Stimulated activated CD8-positive, alpha-beta memory T cell treated with anti-CD3 and anti-CD28 coated beads, Interleukin-4, amount 100 ng/mL, for 48 hours (primary cell): ENCODE measurements at regions not wholly inside any gene's neighbourhood (a gene's known extent, or its start where the extent isn't known, plus 50 kb on each side); places are given as distances from the start of the nearest gene placed in this dataset.
"Not testable (repeated sequence)": the region's sequence is repeated elsewhere in the genome, so short reads cannot be mapped to it uniquely, and the experiment has no call there.

Experiments
- DNase-seq: peaks from one replicate; pipeline ENCODE4 v3.0.0-alpha.2; 2020

DNA sequence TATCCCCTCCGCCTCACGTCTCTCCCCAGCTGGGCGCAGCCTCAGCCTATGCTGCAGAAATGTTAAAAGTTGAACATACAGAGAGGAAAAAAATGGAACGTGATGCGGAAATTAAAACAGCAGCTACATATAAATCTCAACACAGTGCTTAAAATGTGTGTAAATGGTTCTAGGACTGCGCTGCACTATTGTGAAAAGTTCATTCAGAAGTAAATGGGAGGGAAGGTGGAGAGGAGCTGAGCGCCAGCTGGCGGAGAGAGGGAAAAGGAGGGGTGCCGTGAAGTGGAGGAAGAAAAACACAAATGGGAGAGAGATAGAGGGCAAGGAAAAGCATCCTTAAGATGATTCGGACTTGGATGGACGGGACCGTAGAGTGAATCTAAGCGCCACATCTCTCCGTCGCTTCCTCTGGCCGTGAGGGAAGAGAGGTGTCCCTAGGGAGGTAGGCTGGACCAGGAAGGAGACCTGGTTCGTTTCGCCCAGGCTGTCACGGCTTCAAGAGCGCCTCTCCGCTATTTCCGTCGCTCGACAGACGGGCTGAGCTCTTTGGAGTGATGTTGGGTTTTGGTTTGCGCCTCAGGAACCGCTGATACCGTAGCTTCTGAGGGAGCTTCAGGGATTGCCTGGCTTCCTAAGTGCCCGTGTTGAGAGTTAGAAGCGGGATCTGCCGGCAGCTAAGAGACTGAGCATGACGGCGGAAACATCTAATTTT lies 113.7 kb downstream of the TRIM27 start:
- DNase-seq = no peak

DNA sequence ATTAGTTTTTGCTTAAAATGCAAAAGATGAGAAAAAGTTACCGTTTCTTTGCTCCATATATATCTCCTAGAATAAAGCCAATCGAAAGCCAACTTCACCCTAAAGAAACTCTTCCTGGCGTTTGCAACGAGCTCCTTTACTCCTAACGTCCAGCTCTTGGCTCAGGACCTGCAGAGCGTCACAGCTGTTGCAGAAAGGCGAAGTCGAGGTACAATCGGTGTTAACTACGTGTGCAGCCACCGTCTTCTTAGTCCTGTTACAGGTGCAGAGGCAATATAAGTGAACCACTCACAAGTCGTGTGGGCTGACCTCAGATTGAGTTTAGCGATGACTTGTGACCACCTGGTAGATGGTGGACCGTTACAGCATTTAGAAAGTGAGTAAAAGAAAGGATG lies 113.1 kb downstream of the TRIM27 start:
- no peak for DNase-seq

DNA sequence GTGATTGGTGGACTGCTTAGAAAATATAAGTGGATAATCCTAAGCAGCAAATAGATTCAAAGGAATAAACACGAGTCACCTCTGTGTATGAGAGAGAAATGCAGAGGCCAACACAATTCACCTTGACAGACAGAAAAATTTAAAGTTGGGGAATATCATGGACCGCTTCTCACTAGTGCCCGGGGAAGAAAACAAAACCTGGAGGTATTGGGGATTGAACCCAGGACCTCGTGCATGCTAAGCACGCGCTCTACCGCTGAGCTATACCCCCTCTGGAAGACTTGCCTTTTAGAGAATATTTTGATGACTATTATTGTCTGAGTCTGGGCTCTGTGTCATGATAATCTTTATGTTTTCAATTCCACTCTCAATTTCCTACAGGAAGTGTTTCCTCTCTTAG lies 111.9 kb downstream of the TRIM27 start:
- DNase-seq = no peak

DNA sequence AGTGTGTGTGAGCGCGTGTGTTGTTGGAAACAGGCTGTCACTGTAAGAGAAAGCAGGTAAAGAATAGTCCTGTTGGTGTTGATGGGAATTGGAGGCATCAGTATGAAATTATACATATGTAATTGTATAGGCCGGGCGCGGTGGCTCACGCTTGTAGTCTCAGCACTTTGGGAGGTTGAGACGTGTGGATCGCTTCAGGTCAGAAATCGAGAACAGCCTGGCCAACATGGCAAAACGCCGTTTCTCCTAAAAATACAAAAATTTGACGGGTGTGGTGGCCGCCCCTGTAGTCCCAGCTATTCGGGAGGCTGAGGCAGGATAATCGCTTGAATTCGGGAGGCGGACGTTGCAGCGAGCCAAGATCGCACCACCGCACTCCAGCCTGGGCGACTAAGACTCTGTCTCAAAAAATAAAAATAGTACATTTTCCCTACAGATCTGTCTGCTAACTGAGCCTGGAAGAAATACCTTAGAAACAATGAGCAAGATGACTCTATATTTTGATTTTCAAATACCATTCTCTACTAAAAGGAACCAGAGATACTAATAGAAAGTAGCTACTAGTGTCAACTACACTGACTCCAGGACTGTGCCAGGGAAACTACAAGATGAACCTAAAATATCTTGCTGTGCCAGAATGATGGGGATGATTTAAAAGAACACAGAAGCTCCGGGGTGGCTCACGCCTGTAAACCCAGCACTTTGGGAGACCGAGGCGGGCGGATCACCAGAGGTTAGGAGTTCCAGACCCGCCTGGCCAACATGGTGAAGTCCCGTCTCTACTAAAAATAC lies 110.8 kb downstream of the TRIM27 start:
- no peak for DNase-seq

DNA sequence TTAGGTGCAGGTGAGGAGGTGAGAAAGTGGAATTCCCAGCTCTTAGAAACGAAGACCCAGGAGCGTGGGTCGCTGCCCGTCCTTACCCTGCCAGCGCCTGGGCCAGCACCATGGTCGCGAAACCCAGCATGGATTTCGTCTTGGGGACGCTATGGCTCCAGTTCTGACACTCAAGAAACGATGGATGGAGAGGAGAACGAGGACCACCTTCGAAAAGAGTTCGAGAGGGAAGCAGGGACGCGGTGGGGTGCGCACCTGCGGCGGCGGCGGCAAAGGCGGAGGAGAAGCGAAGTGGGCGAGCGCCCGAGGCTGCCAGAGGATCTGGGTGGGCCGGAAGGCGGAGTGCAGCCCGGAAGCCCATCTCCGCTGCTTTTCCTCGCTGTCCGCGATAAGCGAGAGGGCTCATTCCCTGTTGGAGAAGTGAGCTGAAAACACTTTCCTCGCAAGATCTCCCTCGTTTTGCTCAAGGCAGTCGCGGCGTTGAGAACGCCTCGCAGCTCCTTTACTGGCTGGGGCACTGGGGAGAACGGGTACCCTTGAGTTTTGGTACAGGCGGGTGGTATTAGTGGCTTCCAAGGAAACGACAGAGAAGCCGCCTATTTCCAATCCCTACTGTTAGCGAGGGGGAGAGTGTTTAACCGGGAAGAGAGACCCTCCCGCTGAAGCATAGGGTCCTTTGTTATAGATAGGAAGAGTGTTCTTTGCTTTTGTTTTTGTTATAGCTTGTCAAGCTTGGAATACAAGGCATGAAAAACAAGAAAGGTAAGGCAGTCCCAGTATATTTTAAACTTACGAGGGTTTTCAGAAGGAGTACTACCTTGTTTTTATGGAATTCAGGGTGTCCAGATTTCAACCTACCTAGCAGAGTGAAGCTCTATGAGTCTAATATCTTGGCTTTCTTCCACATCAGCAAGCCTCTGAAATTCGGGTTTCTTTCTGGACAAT lies 109.5 kb downstream of the TRIM27 start:
- DNase-seq = no peak

DNA sequence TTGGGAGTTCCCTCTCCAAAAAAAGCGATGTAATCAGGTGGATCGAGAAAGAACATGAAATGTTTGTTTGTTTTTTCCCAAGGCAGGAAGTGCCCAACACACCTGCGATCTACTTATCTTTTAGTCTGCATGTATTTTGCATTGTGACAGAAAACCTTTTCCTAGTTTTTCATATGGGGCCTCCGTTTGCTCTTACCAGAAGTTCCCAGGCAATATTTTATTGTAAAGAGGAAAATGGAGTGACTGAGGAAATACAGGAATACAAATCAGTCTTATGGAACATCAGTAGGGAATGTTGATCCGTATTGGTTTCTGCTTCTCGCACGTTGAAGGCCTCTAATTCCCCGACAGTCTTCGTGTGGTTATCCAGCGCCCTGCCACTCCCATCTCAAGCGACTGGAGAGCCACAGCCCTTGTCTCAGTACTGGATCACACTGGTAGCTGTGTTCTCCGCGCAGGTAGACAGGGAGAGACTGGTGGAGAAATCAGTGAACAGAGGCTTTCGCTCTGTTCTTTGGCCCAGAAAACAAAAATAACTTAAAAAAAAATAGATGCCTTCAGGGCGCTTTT lies 107.4 kb downstream of the TRIM27 start:
- no peak for DNase-seq

DNA sequence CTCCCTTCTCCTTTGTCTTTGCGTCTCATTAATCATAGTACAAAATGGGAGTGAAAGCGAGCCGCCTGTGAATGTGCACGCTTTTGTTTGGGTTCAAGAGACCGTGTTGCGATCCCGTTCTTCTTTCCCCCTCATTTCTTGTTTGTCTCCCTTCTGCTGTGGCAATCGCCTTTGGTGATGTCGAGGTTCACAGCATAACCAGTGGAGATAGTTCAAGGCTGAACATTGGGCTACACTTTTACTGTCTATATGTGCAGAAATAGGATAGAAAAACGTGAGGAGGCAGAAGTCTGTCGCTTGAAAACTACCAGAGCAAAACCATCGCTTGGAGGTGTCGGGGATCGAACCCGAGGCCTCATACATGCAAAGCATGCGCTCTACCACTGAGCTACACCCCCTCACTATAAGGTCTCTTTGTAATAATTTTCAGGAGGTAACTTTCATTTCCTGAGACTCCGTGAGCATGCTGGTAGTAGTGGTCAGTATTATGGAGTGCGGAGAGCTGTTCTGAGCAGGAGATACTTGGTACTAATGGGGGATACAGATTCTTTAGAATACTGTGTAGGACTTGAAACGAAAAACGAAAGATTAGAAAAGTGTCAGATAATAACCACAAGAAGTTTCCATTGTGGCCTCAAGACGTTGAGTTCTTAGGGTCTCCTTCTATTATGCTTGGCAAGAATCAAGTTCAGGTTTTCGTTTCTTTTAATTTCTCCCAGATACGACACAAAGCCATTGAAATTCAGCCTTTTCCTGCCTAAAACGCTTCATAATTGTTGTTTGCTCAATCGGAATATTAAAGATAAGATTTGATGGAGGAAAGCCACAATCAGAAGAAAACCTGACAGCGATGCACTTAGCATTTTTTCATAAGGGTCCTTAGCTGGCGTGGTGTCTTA lies 106.6 kb downstream of the TRIM27 start:
- DNase-seq = peak; percentile 66

DNA sequence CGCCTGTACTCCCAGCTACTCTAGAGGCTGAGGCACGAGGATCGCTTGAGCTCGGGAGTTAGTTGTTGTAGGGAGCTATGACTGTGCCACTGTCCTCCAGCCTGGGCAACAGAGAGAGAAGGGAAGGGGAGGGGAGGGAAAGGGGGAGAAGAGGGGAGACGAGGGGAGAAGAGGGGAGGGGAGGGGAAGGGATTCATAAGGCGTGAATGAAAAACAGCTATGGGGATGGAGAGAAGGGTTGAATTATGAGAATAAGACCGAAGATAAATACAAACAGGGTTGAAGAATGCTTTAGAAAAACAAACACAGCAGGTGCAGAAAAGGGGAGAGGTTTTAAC lies 106.0 kb downstream of the TRIM27 start:
- DNase-seq = no peak

DNA sequence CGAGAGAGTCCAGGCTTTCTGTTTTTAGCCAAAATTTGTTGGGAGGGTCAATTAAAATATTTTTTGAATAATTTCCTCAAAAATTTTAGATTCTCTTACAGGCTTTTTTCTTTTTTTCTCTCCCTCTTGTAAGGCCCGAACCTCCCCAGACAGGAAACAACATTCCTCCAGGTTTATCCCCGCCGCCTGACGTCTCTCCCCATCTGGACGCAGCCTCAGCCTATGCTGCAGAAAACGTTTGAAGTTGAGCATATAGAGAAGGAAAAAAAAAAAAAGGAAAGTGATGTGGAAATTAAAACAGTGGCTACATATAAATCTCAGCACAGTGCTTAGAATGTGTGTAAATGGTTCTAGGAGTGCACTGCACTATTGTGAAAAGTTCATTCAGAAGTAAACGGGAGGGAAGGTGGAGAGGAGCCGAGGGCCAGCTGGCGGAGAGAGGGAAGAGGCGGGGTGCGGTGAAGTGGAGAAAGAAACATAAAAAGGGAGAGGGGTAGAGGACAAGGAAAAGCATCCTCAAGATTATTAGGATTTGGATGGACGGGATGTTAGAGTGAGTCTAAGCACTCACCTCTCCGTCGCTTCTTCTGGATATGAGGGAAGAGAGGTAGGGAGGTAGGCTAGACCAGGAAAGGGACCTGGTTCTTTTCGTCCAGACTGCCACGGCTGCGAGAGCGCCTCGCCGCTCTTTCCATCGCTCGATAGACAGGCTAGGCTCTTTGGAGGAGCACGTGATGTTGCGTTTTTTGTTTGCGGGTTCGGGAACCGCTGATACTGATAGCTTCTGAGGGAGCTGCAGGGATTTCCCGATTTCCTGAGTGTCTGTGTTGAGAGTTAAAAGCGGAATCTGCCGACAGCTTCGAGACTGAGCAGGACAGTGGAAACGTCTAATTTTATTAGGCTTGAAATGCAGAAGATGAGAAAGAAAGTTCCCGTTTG lies 98.7 kb downstream of the TRIM27 start:
- DNase-seq = no peak

DNA sequence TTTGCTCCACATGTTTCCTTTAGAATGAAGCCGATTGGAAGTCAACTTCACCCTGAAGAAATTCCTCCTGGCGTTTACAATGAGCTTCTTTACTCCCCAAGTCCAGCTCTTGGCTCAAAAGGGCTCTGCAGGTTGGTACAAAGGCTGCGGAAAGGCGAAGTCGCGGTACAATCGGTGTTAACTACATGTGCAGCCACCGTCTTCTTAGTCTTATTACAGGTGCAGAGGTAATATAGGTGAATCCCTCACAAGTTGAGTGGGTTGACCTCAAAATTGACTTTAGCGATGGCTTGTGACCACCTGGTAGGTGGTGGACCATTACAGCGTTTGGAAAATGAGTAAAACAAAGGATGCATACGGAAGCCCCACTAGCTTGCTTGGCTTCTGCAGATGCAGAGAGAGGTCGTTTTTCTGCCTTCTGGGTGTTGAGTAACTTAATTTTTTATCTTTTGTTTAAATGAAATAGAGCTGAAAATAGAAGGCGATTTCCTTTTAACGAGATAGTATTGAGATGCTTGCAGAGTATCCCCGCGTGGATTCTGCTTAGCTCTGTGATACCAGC lies 98.0 kb downstream of the TRIM27 start:
- DNase-seq = no peak

DNA sequence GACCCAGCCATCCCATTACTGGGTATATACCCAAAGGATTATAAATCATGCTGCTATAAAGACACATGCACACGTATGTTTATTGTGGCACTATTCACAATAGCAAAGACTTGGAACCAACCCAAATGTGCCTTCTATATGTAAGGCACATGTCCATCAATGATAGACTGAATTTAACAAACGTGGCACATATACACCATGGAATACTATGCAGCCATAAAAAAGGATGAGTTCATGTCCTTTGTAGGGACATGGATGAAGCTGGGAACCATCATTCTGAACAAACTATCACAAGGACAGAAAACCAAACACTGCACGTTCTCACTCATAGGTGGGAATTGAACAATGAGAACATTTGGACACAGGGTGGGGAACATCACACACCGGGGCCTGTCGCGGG lies 92.1 kb downstream of the TRIM27 start:
- DNase-seq = not testable (repeated sequence)

DNA sequence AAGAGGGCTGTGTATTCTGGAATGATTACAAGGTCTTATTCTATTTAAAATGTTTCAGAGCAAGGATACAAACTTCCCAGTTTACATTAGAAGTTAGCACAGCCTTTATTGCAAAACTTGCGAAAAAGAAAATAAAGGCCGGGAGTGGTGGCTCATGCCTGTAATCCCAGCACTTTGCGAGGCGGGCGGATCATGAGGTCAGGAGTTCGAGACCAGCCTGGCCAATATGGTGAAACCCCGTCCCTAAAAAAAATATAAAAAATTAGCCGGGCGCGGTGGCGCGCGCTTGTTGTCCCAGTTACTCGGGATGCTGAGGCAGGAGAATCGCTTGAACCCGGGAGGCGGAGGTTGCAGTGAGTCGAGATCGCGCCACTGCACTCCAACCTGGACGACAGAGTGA lies 87.1 kb downstream of the TRIM27 start:
- peak; percentile 47 for DNase-seq

DNA sequence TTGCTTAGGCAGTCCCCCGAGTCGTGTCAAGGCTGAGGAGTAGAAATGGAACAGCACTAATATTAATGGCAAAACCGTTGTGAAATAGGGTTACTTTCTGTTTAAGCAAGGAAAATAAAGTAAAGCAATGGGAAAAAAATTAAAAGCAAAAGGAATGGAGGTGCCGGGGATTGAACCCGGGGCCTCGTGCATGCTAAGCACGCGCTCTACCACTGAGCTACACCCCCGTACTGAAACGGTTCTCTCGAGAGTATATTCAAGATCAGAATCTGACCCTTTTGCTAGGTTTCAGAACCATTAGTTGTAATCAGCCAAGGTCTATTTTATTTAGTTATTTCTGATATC lies 85.5 kb downstream of the TRIM27 start:
- peak; percentile 77 for DNase-seq

DNA sequence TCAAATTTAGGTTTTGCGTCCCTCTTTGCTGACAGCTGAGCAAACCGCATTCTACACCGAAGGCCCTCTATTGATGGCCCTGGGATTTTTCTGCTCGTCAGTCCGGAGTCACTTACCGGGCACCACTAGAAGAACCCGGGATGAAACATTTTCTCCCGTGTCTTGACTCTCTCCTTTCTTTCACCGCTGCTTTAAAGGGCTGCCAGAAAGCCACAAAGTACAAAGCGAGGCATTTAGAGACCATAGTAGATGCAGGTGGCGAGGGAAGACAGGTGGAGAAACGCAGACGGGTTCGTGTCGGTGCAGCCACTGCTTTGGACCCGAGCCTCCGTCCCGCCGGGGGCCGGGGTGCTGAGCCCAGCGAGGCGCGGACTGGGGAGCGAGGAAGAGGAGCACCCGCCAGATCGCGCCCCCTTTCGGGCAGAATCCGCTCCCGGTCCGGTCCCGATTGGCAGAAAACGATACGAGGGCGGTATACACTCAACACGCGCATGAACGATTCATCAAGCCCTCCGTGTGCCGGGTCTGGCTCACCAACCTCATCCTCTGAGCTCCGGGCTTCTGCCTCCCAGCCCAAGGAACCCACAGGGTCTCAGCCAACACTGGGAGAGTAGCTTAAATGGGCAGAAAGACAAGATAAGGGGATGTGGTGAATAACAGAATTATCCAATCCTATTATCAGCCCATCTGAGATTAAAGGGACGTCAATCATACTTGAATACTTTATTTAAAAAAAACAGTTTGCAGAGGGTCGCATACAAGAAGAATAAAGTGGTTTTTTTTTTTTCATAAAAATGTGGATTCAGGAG lies 84.9 kb downstream of the TRIM27 start:
- DNase-seq = peak; percentile 92

DNA sequence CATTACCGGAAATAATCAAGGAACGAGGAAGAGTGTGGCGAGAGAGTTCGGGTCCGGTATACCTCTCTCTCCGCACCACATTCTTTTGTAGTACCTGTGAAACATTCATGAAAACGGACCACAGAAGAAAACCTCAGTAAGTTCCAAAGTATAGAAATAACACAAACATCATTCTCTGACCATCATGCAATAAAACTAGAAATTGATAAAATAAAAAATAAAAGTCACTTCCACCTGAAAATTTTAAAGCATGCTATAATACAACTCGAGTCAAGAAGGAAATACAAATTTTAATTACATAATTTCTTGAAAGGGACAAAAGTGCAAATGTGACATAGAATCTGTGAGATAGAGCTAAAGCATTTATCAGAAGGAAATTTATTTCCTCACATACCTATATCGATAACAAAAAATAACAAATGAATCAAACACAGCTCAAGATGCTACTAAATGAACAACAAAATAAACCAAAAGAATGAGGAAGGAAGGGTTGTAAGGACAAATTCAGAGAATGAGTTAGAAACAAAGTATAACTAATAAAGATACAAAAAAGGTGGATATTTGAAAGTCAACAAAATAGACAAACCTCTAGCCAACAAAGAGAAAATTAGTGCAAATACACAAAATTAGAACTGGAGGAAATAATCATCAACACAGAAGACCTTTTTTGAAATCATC lies 84.2 kb downstream of the TRIM27 start:
- no peak for DNase-seq

DNA sequence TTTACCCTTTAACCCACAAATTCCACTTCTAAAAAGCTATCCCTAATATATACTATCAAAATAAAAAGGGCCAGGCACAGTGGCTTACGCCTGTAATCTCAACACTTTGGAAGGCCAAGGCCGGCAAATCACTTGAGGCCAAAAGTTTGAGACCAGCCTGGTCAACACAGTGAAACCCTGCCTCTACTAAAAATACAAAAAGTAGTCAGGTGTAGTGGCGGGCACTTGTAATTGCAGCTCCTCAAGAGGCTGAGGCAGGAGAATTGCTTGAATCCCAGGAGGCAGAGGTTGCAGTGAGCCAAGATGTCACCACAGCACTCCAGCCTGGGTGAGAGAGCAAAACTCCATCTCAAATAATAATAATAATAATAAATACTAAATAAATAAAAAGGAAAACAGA lies 82.5 kb downstream of the TRIM27 start:
- DNase-seq = no peak

DNA sequence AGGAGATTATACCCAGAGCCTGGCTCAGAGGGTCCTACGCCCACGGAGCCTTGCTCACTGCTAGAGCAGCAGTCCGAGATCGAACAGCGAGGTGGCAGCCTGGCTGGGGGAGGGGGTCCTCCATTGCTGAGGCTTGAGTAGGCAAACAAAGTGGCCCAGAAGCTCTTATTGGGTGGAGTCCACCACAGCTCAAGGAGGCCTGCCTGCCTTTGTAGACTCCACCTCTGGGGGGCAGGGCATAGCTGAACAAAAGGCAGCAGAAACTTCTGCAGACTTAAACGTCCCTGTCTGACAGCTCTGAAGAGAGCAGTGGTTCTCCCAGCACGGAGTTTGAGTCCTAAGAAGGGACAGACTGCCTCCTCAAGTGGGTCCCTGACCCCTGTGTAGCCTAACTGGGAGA lies 75.0 kb downstream of the TRIM27 start:
- peak; percentile 45 for DNase-seq
